Vagina (tissue), 2 donors: ENCODE measurements at regions not wholly inside any gene's neighbourhood (a gene's known extent, or its start where the extent isn't known, plus 50 kb on each side); places are given as distances from the start of the nearest gene placed in this dataset.

Source experiments
- DNase-seq, 2 donors: peaks; one replicate each; pipeline ENCODE4 v3.0.0-alpha.2; 2017; ENCODE audit errors: extremely low spot score in 2 of 2
- H3K27ac ChIP-seq: fragments of 200-600 bp; sonication (generic); one replicate; pipeline ENCODE4 v1.5.1; 2019
- H3K27me3 ChIP-seq: fragments of 200-600 bp; sonication (generic); one replicate; pipeline ENCODE4 v1.5.1; 2019
- H3K36me3 ChIP-seq, 2 donors: fragments of 200-600 bp; sonication (generic); one replicate each; pipeline ENCODE4 v1.5.1; 2017 to 2019
- H3K4me1 ChIP-seq: fragments of 200-600 bp; sonication (generic); one replicate; pipeline ENCODE4 v1.5.1; 2019
- H3K4me3 ChIP-seq, 2 donors: fragments of 200-600 bp; sonication (generic); 1 replicate in 1 of 2; 2 replicates in 1 of 2; pipeline ENCODE4 v1.5.1; 2016 to 2019
- H3K9me3 ChIP-seq: fragments of 200-600 bp; sonication (generic); one replicate; pipeline ENCODE4 v1.5.1; 2019
- POLR2A ChIP-seq, 2 donors: fragments of 450-650 bp; IDR thresholded peaks; one replicate each; pipeline ENCODE4 v1.6.1; 2017; ENCODE audit warnings: antibody characterized with exemption in 2 of 2, mild to moderate bottlenecking in 2 of 2, moderate library complexity in 2 of 2
- POLR2AphosphoS5 ChIP-seq, 2 donors: sonication (generic); formaldehyde crosslinking; IDR thresholded peaks; one replicate each; pipeline ENCODE4 v1.9.0; 2017; ENCODE audit warnings: antibody characterized with exemption in 2 of 2, mild to moderate bottlenecking in 2 of 2, low read depth in 1 of 2; ENCODE audit not compliant: insufficient read depth in 1 of 2
- intact Hi-C: fragments of 100-400 bp; cut with DNase I; formaldehyde crosslinking; loops from one replicate; pipeline ENCODE4 v1.15.1; 2023
- TF ChIP-seq, protein P1 (sequence below), 3 experiments: fragments of 450-650 bp in 2 of 3; fragments of 200-600 bp in 1 of 3; sonication (generic) in 1 of 3; IDR thresholded peaks; one replicate each; pipeline ENCODE4 v1.5.1; 2017 to 2019; ENCODE audit warnings: antibody characterized with exemption in 3 of 3, mild to moderate bottlenecking in 2 of 3, moderate library complexity in 2 of 3

- no peak for DNase-seq
Observed at GRCh38 chr1:221916176-221916575, 174.3 kb upstream of the DUSP10 start.

DNA sequence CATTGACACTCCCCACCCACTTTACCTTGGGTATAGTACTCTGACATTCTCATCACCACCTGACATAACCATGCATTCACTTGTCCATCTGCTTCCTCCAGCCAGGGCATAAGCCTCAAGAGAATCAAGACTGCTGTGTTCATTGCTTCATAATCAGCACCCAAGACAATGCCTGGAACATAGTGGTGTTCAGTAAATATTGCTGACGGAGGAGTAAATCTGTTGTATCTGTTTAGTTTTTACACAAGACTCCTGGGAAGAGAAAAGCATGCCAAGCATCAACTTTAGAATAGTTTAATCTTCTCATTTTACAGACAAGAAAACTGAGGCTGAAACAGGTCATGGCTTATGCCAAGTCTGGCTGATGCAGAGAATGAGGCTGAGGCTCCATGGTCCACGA is 173.9 kb upstream of the DUSP10 start:
- H3K4me1 ChIP-seq, result no peaks in the 10 kb centered on the region
- H3K4me3 ChIP-seq, result no peak overlapping the region
- no peaks in the 10 kb centered on the region for H3K27me3 ChIP-seq
- no peaks in the 10 kb centered on the region for H3K36me3 ChIP-seq
- intact Hi-C loops, result no loop called here
- TF ChIP-seq, protein P1, sequence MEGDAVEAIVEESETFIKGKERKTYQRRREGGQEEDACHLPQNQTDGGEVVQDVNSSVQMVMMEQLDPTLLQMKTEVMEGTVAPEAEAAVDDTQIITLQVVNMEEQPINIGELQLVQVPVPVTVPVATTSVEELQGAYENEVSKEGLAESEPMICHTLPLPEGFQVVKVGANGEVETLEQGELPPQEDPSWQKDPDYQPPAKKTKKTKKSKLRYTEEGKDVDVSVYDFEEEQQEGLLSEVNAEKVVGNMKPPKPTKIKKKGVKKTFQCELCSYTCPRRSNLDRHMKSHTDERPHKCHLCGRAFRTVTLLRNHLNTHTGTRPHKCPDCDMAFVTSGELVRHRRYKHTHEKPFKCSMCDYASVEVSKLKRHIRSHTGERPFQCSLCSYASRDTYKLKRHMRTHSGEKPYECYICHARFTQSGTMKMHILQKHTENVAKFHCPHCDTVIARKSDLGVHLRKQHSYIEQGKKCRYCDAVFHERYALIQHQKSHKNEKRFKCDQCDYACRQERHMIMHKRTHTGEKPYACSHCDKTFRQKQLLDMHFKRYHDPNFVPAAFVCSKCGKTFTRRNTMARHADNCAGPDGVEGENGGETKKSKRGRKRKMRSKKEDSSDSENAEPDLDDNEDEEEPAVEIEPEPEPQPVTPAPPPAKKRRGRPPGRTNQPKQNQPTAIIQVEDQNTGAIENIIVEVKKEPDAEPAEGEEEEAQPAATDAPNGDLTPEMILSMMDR (IDR thresholded peaks at IDR 0.05), result no peak
- TF ChIP-seq POLR2AphosphoS5 (IDR thresholded peaks at IDR 0.05; ENCODE audit: insufficient read depth in 1 of 2, low read depth in 1 of 2), result no peak
- no peak for TF ChIP-seq POLR2A (IDR thresholded peaks at IDR 0.05)
- H3K27ac ChIP-seq, result no peak overlapping the region
- H3K9me3 ChIP-seq, result no peaks in the 10 kb centered on the region
- no peak for DNase-seq

More at GRCh38 chr1:221916176-221916575, 174.3 kb upstream of the DUSP10 start:
- Histone ChIP-seq H3K27me3 (no peaks in the 10 kb centered on the region), H3K4me3 (no peak overlapping the region), H3K4me1 (no peaks in the 10 kb centered on the region), H3K36me3 (no peaks in the 10 kb centered on the region), H3K9me3 (no peaks in the 10 kb centered on the region), H3K27ac (no peak overlapping the region)
- no peak for TF ChIP-seq POLR2AphosphoS5 (IDR thresholded peaks at IDR 0.05; ENCODE audit: insufficient read depth in 1 of 2, low read depth in 1 of 2)
- intact Hi-C loops, result no loop called here

DNA sequence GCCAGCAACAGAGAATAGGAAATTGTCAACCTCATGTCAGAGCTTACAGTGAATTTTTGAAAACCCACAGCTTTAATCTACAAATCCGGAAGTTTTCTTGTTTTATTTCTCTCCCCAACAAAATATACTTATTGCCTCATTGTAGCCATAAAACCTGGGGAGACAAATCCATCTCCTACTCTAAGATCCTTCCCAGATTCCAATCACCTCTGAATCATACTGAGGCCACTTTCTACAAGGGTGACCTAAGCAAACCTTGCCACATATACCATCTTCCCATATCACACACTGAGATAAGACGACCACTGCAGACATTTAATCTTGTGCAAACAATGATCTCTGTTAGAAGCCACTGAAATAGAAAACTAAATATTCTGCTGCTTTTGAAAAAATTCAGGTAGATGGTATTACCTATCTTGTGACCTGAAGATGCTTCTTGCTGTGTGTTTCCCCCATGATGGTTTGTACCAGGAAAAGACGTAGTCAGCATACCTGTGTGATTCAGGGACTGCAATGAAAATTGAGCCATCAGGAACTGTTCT is 171.5 kb upstream of the DUSP10 start:
- Histone ChIP-seq H3K4me1 (no peaks in the 10 kb centered on the region), H3K4me3 (no peak overlapping the region), H3K36me3 (no peaks in the 10 kb centered on the region), H3K27ac (no peak overlapping the region), H3K27me3 (no peaks in the 10 kb centered on the region), H3K9me3 (no peaks in the 10 kb centered on the region)
- TF ChIP-seq, protein P1 (IDR thresholded peaks at IDR 0.05), result no peak
- TF ChIP-seq POLR2AphosphoS5 (IDR thresholded peaks at IDR 0.05; ENCODE audit: insufficient read depth in 1 of 2, low read depth in 1 of 2), result no peak
- no peak for TF ChIP-seq POLR2A (IDR thresholded peaks at IDR 0.05)
- no peak for DNase-seq
- intact Hi-C loops, result no loop called here

GRCh38 chr1:221912230-221912629 is 170.3 kb upstream of the DUSP10 start:
- H3K9me3 ChIP-seq, result no peaks in the 10 kb centered on the region
- H3K27me3 ChIP-seq, result no peaks in the 10 kb centered on the region
- H3K36me3 ChIP-seq, result no peaks in the 10 kb centered on the region
- intact Hi-C loops, result no loop called here
- no peak for DNase-seq
- no peak overlapping the region for H3K4me3 ChIP-seq
- TF ChIP-seq POLR2A (IDR thresholded peaks at IDR 0.05) (no peak), POLR2AphosphoS5 (IDR thresholded peaks at IDR 0.05; ENCODE audit: insufficient read depth in 1 of 2, low read depth in 1 of 2) (no peak)
- TF ChIP-seq, protein P1 (IDR thresholded peaks at IDR 0.05), result no peak
- no peak overlapping the region for H3K27ac ChIP-seq
- H3K4me1 ChIP-seq, result no peaks in the 10 kb centered on the region

DNA sequence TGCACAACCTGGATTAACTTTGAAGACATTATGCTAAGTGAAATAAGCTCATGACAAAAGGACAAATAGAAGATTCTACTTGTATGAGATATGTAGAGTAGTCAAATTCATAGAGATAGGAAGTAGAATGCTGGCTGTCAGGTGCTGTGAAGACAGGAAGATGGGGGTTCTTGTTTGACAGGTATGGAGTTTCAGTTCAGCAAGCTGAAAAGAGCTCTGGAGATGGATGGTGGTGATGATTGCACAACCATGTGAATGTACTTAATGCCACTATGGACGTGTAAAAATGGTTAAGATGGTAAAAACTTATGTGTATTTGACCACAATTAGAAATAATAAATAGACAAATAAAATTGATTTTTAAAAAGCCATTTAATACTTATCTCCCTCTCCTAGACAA is 169.8 kb upstream of the DUSP10 start:
- Histone ChIP-seq H3K4me3 (no peak overlapping the region), H3K27ac (no peak overlapping the region), H3K27me3 (no peaks in the 10 kb centered on the region), H3K36me3 (no peaks in the 10 kb centered on the region), H3K4me1 (no peaks in the 10 kb centered on the region), H3K9me3 (no peaks in the 10 kb centered on the region)
- TF ChIP-seq POLR2A (IDR thresholded peaks at IDR 0.05), result no peak
- TF ChIP-seq, protein P1 (IDR thresholded peaks at IDR 0.05), result no peak
- TF ChIP-seq POLR2AphosphoS5 (IDR thresholded peaks at IDR 0.05; ENCODE audit: insufficient read depth in 1 of 2, low read depth in 1 of 2), result no peak
- DNase-seq, result no peak
- intact Hi-C loops, result no loop called here
